GM12878 (cell line): ENCODE measurements at regions not wholly inside any gene's neighbourhood (a gene's known extent, or its start where the extent isn't known, plus 50 kb on each side); places are given as distances from the start of the nearest gene placed in this dataset.

Experiments used
- ATAC-seq: fragments of 200-7000 bp; cut with Tn5 transposase; 3 replicates; pipeline ENCODE4 v1.9.1; 2020; ENCODE audit warnings: mild to moderate bottlenecking, moderate library complexity
- BruUV-seq: library from RNA; stranded (reverse); fragments of 400-500 nt; replicated peaks from 2 replicates; lab custom pipeline; 2021; lab: Mats Ljungman, UMichigan
- CTCF ChIA-PET: fragments of 300-600 bp; sonication (Branson Sonifier 250); formaldehyde crosslinking; extraction: SDS; loops from one replicate; lab custom pipeline; 2021; ENCODE audit warnings: inconsistent platforms; lab: Yijun Ruan, JAX
- POLR2A ChIA-PET: fragments of 350-600 bp; formaldehyde crosslinking; extraction: SDS; loops from one replicate; lab custom pipeline; 2021; ENCODE audit warnings: inconsistent platforms; lab: Charles Lee
- RAD21 ChIA-PET: fragments of 300-600 bp; sonication (Branson Sonifier 250); formaldehyde crosslinking; loops from one replicate; lab custom pipeline; 2023; ENCODE audit warnings: antibody characterized with exemption; ENCODE audit not compliant: unreplicated experiment; lab: Charles Lee
- SMC1A ChIA-PET: fragments of 300-600 bp; sonication (Branson Sonifier 250); formaldehyde crosslinking; loops from one replicate; lab custom pipeline; 2023; ENCODE audit not compliant: unreplicated experiment, uncharacterized antibody; lab: Charles Lee
- DNase-seq: peaks from one replicate; pipeline ENCODE4 v3.0.0-alpha.2; 2011; ENCODE audit warnings: low read depth, low spot score
- FAIRE-seq: peaks from 3 replicates; lab custom pipeline; 2011; peaks lifted over from hg19 to GRCh38; lab: Jason Lieb, UNC
- H2AFZ ChIP-seq: 2 replicates; pipeline ENCODE4 v1.6.0; 2011; ENCODE audit warnings: low read depth, low read length, control low read depth; ENCODE audit not compliant: control insufficient read depth
- H3K27ac ChIP-seq: 2 replicates; pipeline ENCODE4 v1.5.1; 2011; ENCODE audit warnings: control low read depth; ENCODE audit not compliant: control insufficient read depth, insufficient read depth
- H3K27me3 ChIP-seq, 2 experiments: replicated peaks in 1 of 2; 2 replicates each; pipeline versions ENCODE4 v1.6.0 to v1.6.1; 2011; ENCODE audit warnings: low read length in 1 of 2; ENCODE audit not compliant: control insufficient read depth in 2 of 2, insufficient read depth in 2 of 2
- H3K36me3 ChIP-seq, 2 experiments: 2 replicates each; pipeline ENCODE4 v1.5.1; 2011; ENCODE audit warnings: low read length in 1 of 2; ENCODE audit not compliant: control insufficient read depth in 2 of 2, insufficient read depth in 2 of 2
- H3K4me1 ChIP-seq: 2 replicates; pipeline ENCODE4 v1.6.1; 2011; ENCODE audit warnings: mild to moderate bottlenecking, low read length, moderate library complexity, mixed read lengths; ENCODE audit not compliant: control insufficient read depth, insufficient read depth
- H3K4me2 ChIP-seq: 2 replicates; pipeline ENCODE4 v1.6.0; 2011; ENCODE audit warnings: control low read depth; ENCODE audit not compliant: control insufficient read depth, insufficient read depth
- H3K4me3 ChIP-seq: fragments of 200-600 bp; sonication (generic); 2 replicates; pipeline ENCODE4 v1.5.1; 2016
- H3K79me2 ChIP-seq: 2 replicates; pipeline ENCODE4 v1.6.0; 2011; ENCODE audit warnings: low read length; ENCODE audit not compliant: control insufficient read depth, insufficient read depth
- H3K9ac ChIP-seq: 2 replicates; pipeline ENCODE4 v1.8.0; 2011; ENCODE audit warnings: low read length, control low read depth, mixed read lengths; ENCODE audit not compliant: control insufficient read depth, insufficient read depth
- H3K9me3 ChIP-seq: replicated peaks from 3 replicates; pipeline ENCODE4 v1.5.1; 2011; ENCODE audit warnings: mild to moderate bottlenecking, low read length; ENCODE audit not compliant: control insufficient read depth, insufficient read depth
- H4K20me1 ChIP-seq: 2 replicates; pipeline ENCODE4 v1.6.0; 2011; ENCODE audit not compliant: control insufficient read depth, insufficient read depth
- CBFB ChIP-seq: IDR thresholded peaks from 2 replicates; pipeline ENCODE4 v1.6.1; 2016; ENCODE audit warnings: antibody characterized with exemption, low read depth
- CEBPZ ChIP-seq: fragments of 150-350 bp; IDR thresholded peaks from 2 replicates; pipeline ENCODE4 v1.6.1; 2016; ENCODE audit warnings: low read depth, low read length
- CHD1 ChIP-seq: IDR thresholded peaks from 2 replicates; pipeline ENCODE4 v1.6.1; 2012; ENCODE audit warnings: low read depth, low read length, improper control_type of control experiment
- CREM ChIP-seq: IDR thresholded peaks from 2 replicates; pipeline ENCODE4 v1.6.1; 2014; ENCODE audit warnings: antibody characterized with exemption, low read depth
- IKZF2 ChIP-seq, 2 experiments: fragments of 450-650 bp; IDR thresholded peaks; 2 replicates each; pipeline ENCODE4 v1.6.1; 2017; ENCODE audit warnings: mild to moderate bottlenecking in 2 of 2, moderate library complexity in 2 of 2
- LARP7 ChIP-seq: fragments of 450-650 bp; IDR thresholded peaks from 2 replicates; pipeline ENCODE4 v1.6.1; 2017; ENCODE audit warnings: mild to moderate bottlenecking
- MAX ChIP-seq: IDR thresholded peaks from 2 replicates; pipeline ENCODE4 v1.6.1; 2012; ENCODE audit warnings: low read depth, low read length, improper control_type of control experiment
- MEF2A ChIP-seq: IDR thresholded peaks from 2 replicates; pipeline ENCODE4 v1.6.1; 2011; ENCODE audit warnings: low read depth, mild to moderate bottlenecking, low read length, moderate library complexity; ENCODE audit not compliant: insufficient read depth
- PKNOX1 ChIP-seq: fragments of 450-650 bp; IDR thresholded peaks from 2 replicates; pipeline ENCODE4 v1.6.1; 2016; ENCODE audit warnings: mild to moderate bottlenecking
- RAD51 ChIP-seq: fragments of 450-650 bp; IDR thresholded peaks from 2 replicates; pipeline ENCODE4 v1.6.1; 2016; ENCODE audit warnings: moderate library complexity, mild to moderate bottlenecking, inconsistent platforms
- RUNX3 ChIP-seq: IDR thresholded peaks from 2 replicates; pipeline ENCODE4 v1.6.1; 2012; ENCODE audit warnings: low read length, inconsistent platforms
- SPI1 ChIP-seq: IDR thresholded peaks from 2 replicates; pipeline ENCODE4 v1.6.1; 2011; ENCODE audit warnings: low read depth, mild to moderate bottlenecking, low read length, moderate library complexity, borderline replicate concordance; ENCODE audit not compliant: insufficient read depth
- SREBF2 ChIP-seq: IDR thresholded peaks from 2 replicates; pipeline ENCODE4 v1.6.1; 2012; ENCODE audit warnings: mild to moderate bottlenecking, low read length
- YBX1 ChIP-seq: fragments of 450-650 bp; IDR thresholded peaks from 2 replicates; pipeline ENCODE4 v1.6.1; 2016; ENCODE audit warnings: antibody characterized with exemption
- ZNF687 ChIP-seq: fragments of 450-650 bp; IDR thresholded peaks from 2 replicates; pipeline ENCODE4 v1.6.1; 2017; ENCODE audit warnings: mild to moderate bottlenecking, moderate library complexity
- in situ Hi-C: fragments of 300-500 bp; cut with MboI; formaldehyde crosslinking; loops from 9 replicates; pipeline ENCODE4 v1.14.3; 2018; ENCODE audit warnings: mixed read lengths
- intact Hi-C: fragments of 100-400 bp; cut with micrococcal nuclease; formaldehyde crosslinking; loops from one replicate; pipeline ENCODE4 v1.14.2; 2022; ENCODE audit not compliant: unreplicated experiment

GRCh38 chrX:74160358-74160757 lies 143.6 kb upstream of the ZCCHC13 start (continued):
- no peak for TF ChIP-seq ZNF687
- no peak for TF ChIP-seq YBX1
- TF ChIP-seq IKZF2 (IDR thresholded peaks at IDR 0.05) = no peak
- TF ChIP-seq CHD1 = no peak

GRCh38 chrX:74147439-74147838 lies 156.5 kb upstream of the ZCCHC13 start:
- no TSS peak for BruUV-seq
- ChIA-PET POLR2A (interaction anchor here (0.5 kb wide), 1 partner anchor 140 kb away, joined by 8 read pairs; no protein-coding TSS in a partner anchor), CTCF (interaction anchor here (0.8 kb wide), 1 partner anchor 11 kb away, joined by 3 read pairs; no protein-coding TSS in a partner anchor), RAD21 (no interaction called here)
- no peak for ATAC-seq
- intact Hi-C loops = no loop called here
- no peak overlapping the region for H3K27ac ChIP-seq
- no peak overlapping the region for H2AFZ ChIP-seq
- no peaks in the 10 kb centered on the region for H4K20me1 ChIP-seq
- H3K4me1 ChIP-seq = no peaks in the 10 kb centered on the region
- in situ Hi-C loops = loop anchor here (25.0 kb wide), 1 partner anchor 1910 kb away; the partner anchor contains the start of gene ERCC6L
- FAIRE-seq = no peak
- H3K27me3 ChIP-seq = no peaks in the 10 kb centered on the region
- DNase-seq = no peak
- H3K4me2 ChIP-seq = no peak overlapping the region
- TF ChIP-seq CBFB = no peak
- TF ChIP-seq MAX = no peak
- no peak for TF ChIP-seq PKNOX1
- no peak for TF ChIP-seq CEBPZ
- TF ChIP-seq RAD51 = no peak
- TF ChIP-seq SREBF2 = no peak
- no peak for TF ChIP-seq MEF2A
- TF ChIP-seq CREM = no peak
- TF ChIP-seq LARP7 = no peak
- no peak for TF ChIP-seq SPI1
- TF ChIP-seq RUNX3 = no peak
- TF ChIP-seq, all 136 proteins: peak for 0
- Histone ChIP-seq H3K79me2 (no peaks in the 10 kb centered on the region), H3K4me3 (no peak overlapping the region), H3K9ac (no peak overlapping the region), H3K36me3 (no peaks in the 10 kb centered on the region), H3K9me3 (no peaks in the 10 kb centered on the region)
- SMC1A ChIA-PET = no interaction called here
